HG02610 (cell line): ENCODE measurements at regions not wholly inside any gene's neighbourhood (a gene's known extent, or its start where the extent isn't known, plus 50 kb on each side); places are given as distances from the start of the nearest gene placed in this dataset.
"Not testable (repeated sequence)": the region's sequence is repeated elsewhere in the genome, so short reads cannot be mapped to it uniquely, and the experiment has no call there.

Experiments
- ATAC-seq: cut with Tn5 transposase; IDR thresholded peaks from one replicate; pipeline ENCODE4 v1.9.1; 2021; ENCODE audit warnings: mild to moderate bottlenecking, moderate library complexity; ENCODE audit not compliant: unreplicated experiment

DNA sequence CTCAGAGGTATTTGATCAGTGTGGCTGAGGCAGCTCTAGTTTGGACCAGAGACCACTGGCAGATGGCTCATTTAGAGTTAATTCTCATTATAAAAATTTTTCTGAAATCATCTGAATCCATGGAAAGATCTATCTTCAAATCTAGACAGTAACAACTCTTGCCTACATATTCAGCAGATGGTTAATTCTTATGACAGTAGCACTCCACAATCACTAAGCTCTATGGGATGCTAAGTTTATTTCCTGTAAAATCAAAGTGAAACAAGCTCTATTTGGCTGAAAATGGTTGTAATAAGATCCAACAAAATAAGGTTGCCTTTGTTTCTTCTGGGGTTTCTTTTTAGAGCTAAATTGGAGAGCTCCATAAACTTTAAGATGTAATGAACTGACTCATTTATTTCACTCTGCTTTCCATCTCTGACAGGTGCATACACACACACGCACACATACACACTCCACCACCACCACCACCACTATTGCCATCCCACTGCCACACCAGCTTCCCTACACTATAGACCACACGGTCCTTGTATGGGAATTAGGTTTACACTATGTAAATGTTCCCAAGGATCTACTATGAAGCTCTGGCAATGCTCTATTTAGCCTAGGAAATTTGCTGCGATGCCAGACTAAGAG, 293.1 kb downstream of the RPAP3 start:
- ATAC-seq: no peak

DNA sequence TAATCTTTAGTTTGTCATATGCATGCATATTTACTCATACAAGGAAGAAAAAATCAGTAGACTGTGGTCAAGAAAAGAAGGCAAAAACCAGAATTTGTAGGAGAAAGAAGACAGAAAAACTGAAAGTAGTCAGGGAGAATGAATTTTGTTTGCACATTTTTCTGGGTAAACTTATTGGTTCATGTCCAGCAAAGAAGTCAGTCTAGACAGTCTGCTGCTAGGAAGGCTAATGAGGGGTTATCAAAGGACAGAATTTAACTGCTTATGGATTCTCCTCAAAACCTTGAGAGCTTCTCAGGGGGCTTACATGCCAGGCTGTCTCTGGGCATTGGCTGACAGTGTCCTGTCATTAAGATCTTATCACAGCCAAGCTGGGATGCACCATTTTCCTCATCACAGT, 293.9 kb downstream of the RPAP3 start:
- no peak for ATAC-seq

DNA sequence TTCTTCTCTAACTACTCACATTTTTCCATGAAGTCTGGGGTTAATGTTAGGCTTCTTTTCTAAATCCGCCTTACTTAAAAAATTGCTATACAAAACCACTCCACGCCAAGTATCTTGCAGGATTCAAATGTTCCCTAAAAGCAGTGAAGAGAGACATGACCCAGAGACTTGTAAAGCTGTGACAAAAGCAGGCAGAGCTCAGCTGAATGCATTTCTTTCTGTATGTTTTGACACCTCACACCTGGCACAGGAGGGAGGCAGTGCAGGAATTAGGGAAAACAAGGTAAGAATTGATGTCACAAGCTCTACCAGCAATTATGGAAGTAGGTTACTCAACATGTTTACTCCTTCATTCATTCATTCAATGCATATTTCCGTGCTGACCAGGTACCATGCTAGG, 295.0 kb downstream of the RPAP3 start:
- ATAC-seq: no peak

GRCh38 chr12:47410383-47410782, 295.4 kb downstream of the RPAP3 start:
- no peak for ATAC-seq

DNA sequence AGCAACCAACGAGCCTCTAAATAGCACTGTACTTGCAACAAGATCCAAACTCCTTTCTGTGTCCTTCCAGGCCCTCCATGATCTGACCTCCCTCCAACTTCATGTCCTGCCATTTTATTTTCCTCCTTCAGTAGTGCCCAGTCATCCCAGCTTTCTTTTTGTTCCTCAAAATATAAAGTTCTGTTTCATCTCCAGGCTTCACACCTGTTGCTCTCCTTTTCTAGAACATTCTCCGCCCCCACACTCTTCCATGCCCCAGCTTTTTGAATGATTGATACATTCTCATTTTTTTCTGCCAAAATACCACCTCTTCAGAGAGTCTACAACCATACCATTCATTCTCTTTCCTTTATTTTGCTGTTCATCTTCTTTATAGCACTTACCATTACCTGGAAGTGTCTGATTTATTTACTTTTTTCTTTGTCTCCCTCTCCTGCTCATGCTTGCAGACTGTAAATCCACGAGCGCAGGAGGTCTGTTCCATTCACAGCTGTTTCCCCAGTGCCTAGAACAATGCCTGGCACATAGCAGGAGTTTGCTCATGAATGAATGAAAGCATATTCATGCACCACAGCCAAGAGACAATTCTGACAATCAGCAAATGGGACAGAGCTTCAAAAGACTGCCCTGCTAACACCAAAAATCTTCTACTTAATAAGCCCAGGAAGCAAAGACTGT, 296.4 kb downstream of the RPAP3 start:
- ATAC-seq: no peak

- ATAC-seq: peak; percentile 85
Observed at GRCh38 chr12:47408171-47408871, 297.5 kb downstream of the RPAP3 start.

GRCh38 chr12:47407463-47408129, 298.2 kb downstream of the RPAP3 start:
- ATAC-seq: no peak

DNA sequence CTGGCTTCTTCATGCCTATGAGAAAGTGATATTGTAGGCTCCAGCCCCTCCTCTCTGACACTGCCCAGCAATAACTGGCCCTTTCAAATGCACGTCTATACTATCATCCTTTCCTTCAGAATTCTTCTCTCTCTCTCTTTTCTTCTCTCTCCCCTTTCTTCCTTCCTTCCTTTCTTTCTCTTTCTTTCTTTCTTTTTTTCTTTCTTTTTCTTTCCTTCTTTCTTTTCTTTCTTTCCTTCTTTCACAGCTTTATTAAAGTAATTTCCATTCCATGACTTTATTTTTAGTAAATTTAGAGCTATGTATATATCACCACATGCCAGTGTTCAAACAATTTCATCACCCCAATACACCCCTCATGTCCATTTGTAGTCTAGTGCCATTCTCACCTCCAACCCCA, 302.1 kb downstream of the RPAP3 start:
- ATAC-seq: no peak

GRCh38 chr12:47401196-47401595, 304.6 kb downstream of the RPAP3 start:
- not testable (repeated sequence) for ATAC-seq

- no peak for ATAC-seq
Observed at GRCh38 chr12:47400266-47400665, 305.6 kb downstream of the RPAP3 start.

DNA sequence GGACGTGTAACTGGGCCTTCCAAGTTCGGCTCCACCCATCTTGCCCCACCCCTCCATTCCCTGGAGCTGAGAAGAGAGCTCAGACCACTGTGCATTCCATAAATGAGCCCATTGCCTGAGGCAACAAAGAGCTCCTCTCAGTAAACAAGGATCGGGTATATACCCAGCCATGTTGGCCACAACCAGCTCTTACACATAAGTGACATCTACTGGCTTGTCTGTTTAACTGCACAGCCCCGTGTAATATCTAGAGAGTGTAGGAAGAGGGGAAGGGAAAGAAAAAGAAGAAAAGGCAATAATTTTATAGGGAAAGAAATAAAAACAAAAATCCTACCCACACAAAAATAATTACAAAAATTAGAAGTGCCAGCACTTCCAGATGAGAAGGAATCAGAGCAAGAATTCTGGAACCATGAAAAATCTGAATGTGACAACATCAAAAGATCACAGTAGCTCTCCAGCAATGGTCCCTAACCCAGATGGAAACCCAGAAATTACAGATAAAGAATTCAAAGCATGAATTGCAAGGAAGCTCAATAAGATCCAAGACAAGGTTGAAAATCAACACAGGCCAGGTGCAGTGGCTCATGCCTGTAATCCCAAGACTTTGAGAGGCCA, 308.1 kb downstream of the RPAP3 start:
- peak; percentile 51 for ATAC-seq

DNA sequence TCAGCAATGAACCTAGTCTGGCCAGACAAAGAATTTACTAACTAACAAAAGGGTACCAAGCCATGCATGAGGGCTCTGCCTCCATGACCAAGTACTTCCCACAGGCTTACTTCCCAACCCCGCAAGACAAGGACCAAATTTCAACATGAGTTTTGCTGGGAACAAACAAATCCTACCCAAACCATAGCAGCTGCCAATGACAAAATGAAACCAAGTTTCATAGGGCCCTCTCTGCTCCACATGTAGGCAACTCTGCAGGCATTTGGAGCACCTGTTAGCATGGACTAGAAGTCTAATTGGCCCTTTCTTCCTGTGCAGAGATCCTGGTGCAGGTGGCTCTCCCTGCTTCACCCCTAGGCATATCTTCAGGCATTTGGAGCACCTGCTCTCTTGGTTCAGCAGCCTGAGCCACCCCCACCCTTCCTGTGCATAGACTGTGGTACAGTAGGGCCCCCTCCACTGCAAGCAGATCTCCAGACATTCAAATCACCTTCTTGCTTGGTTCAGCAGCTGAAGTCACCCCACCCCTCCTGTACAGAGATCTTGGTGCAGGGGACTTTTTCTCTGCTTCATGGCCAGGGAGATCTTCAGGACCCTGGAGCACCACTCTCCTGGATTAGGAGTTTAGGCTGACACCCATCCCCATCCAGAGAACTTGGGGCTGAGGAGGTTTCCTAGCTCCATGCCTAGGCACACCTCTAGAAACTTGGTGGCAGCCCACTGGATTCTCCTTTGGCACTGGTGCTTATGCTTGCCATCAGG, 308.7 kb downstream of the RPAP3 start:
- ATAC-seq: no peak

DNA sequence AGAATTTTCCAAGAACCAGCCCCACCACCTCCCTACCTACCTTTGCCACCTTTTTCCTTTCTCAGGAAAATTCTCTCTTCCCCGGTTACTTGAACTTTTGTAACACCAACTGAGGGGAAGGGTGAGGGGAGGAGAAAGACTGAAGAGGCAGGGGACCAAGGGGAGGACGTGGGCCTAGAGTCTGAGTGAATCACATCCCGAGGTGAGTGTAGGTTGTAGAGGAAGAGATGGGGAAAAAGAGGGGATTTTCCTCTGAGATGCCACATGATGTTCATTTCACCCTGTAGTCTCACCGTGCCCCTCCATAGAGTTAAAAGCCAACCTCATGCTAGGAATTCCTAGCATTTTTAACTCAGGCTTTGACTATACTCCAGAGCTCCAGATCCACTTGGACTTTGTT, 311.8 kb downstream of the RPAP3 start:
- ATAC-seq: no peak

GRCh38 chr12:47393403-47393790, 312.4 kb downstream of the RPAP3 start:
- ATAC-seq: no peak

DNA sequence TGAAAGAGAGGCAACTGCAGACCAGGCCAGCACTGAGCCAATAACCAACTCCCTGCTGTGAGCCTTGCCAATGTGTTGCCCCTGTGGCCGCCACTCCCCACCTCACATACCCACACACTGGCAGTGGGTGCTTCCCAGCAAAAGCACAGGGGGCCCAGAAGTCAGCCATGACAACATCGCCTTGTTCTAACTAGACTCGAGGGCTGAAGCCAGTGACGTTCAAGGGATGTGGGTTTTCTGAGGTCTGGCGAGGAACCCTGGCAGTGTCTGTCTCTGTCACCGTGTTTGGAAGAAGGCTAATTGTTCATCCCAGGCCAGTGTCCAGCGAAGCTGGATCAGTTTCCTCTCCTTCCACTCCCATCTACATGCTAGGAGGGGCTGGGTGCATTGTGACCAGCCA, 311.8 kb upstream of the AMIGO2 start:
- ATAC-seq: no peak

GRCh38 chr12:47388712-47389111, 309.0 kb upstream of the AMIGO2 start:
- ATAC-seq: no peak

DNA sequence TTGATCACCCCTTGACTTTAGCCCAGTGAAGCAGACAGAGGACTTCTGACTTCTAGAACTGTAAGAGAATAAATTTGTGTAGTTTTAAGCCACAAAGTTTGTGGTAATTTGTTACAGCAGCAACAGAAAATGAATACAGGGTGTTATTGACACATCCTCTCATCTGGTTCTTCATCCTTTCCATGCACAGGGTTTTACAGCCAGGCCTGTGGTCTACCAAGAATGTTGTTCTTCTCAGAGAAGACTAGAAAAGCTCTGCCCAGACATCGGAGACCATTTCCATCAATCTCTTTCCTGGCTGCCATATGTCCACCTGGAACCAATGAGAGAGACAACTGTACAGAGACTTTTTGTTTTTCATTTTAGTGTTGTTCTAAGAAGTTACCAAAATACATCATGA, 308.2 kb upstream of the AMIGO2 start:
- ATAC-seq: no peak

- ATAC-seq: no peak
Observed at GRCh38 chr12:47385653-47386052, 305.9 kb upstream of the AMIGO2 start.

DNA sequence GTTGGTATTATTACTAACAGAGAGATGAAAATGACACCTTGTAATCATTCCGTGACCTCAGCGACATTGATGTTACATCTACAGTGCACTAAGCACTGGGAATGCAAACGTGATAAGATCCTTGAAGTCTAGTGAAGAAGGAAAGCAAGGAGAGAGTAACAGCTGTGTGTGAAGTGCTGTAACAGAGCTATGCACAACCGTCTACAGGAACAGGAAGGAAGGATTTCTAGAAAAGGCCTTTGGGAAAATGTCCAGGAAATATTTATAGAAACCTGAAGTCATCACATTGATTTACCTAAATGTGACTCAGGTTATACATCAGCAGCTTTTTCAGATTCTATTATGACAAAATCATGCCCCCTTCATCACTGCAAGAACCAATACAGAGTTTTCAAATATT, 304.2 kb upstream of the AMIGO2 start:
- ATAC-seq: no peak

DNA sequence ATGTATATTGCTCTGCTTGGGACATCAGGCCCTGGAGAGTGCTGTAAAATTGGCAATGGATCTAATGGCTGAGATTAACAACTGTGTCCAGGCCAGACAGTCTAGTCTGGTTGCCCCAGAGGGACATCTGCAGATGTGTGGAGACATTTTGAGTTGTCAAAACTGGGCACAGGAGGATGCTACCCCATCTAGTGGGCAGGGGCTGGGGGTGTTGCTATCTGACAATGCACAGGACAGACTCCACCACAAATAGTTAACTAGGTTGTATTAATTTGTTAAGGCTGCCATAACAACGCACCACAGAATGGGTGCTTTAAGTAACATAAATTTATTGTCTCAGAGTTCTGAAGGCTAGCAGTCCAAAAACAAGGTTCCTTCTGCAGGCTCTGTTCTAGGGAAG, 302.5 kb upstream of the AMIGO2 start:
- no peak for ATAC-seq

DNA sequence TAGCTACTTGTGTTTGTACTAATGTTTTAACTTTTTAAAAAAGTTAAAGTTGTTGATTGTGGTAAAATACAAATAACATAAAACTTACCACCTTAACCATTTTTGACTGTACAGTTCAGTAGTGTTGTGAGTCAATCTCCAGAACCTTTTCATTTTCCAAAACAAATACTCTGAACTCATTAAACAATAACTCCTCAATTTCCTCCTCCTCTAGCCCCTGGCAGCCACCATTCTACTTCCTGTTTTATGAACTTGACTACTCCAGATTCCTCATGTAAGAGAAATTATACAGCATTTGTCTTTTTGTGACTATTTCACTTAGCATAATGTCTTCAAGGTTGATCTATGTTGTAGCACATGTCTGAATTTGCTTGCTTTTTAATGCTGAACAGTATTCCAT, 299.1 kb upstream of the AMIGO2 start:
- ATAC-seq: no peak
